Upper lobe of left lung (tissue), 6 donors: ENCODE measurements at regions not wholly inside any gene's neighbourhood (a gene's known extent, or its start where the extent isn't known, plus 50 kb on each side); places are given as distances from the start of the nearest gene placed in this dataset.
A peak's percentile ranks its signal among the peaks of the same experiment; 100 is the strongest.

ENCODE experiments used
- ATAC-seq, 2 donors: fragments of 200-7000 bp; cut with Tn5 transposase; one replicate each; pipeline ENCODE4 v1.9.1; 2022; ENCODE audit warnings: mild to moderate bottlenecking in 2 of 2, moderate library complexity in 2 of 2; ENCODE audit not compliant: low FRiP score in 2 of 2
- DNase-seq, 2 donors: peaks; one replicate each; pipeline ENCODE4 v3.0.0-alpha.2; 2019 to 2020
- H3K27ac ChIP-seq, 4 donors: fragments of 200-600 bp; sonication (generic); one replicate each; pipeline ENCODE4 v1.5.1; 2016 to 2019
- H3K27me3 ChIP-seq, 4 donors: fragments of 200-600 bp; sonication (generic); one replicate each; pipeline ENCODE4 v1.5.1; 2017 to 2019
- H3K36me3 ChIP-seq, 4 donors: fragments of 200-600 bp; sonication (generic); one replicate each; pipeline ENCODE4 v1.5.1; 2016 to 2019
- H3K4me1 ChIP-seq, 4 donors: fragments of 200-600 bp; sonication (generic); one replicate each; pipeline ENCODE4 v1.5.1; 2018 to 2019
- H3K4me3 ChIP-seq, 4 donors: fragments of 200-600 bp; sonication (generic); one replicate each; pipeline ENCODE4 v1.5.1; 2017 to 2019; ENCODE audit warnings: mild to moderate bottlenecking in 2 of 4, moderate library complexity in 1 of 4
- H3K9me3 ChIP-seq, 4 donors: fragments of 200-600 bp; sonication (generic); one replicate each; pipeline ENCODE4 v1.5.1; 2018 to 2019
- CTCF ChIP-seq, 6 experiments: fragments of 450-650 bp in 4 of 6; fragments of 200-600 bp in 2 of 6; sonication (generic) in 2 of 6; IDR thresholded peaks; one replicate each; pipeline ENCODE4 v1.5.1; 2016 to 2019; ENCODE audit warnings: antibody characterized with exemption in 6 of 6
- EP300 ChIP-seq, 4 donors: sonication (generic); formaldehyde crosslinking; IDR thresholded peaks; one replicate each; pipeline ENCODE4 v1.5.1; 2017; ENCODE audit warnings: antibody characterized with exemption in 4 of 4, control low read depth in 2 of 4
- POLR2A ChIP-seq, 4 donors: fragments of 450-650 bp; IDR thresholded peaks; one replicate each; pipeline ENCODE4 v1.5.1; 2016 to 2017; ENCODE audit warnings: antibody characterized with exemption in 4 of 4, mild to moderate bottlenecking in 2 of 4
- POLR2AphosphoS5 ChIP-seq, 2 donors: sonication (generic); formaldehyde crosslinking; IDR thresholded peaks; one replicate each; pipeline ENCODE4 v1.5.1; 2017; ENCODE audit warnings: antibody characterized with exemption in 2 of 2
- WGBS, 2 donors: methylation state at CpG; one replicate each; pipeline ENCODE4 v1.1.5; 2017 to 2018; 5-methylcytosine and 5-hydroxymethylcytosine counted together
- donor health status: DM: no; HTN: no; CAD: no; lungs with moderate emphysema.
- donor health status: DM: no; HTN: yes; CAD: no; lungs with severe emphysema.

GRCh38 chr7:42831006-42831717 lies 80.7 kb downstream of the C7orf25 start:
- no peak for DNase-seq
- H3K9me3 ChIP-seq, result no peaks in the 10 kb centered on the region
- WGBS, 2 donors, result 41 to 46% methylated on average over 6 of the region's 6 CpGs
- H3K4me3 ChIP-seq, result no peak overlapping the region
- H3K4me1 ChIP-seq, result peaks cover 8 to 31% (median 21%) of the 10 kb centered on the region in 4 donors
- peak in 1 of 2 donors; percentile 9 for ATAC-seq
- H3K27ac ChIP-seq, result no peak overlapping the region
- H3K27me3 ChIP-seq, result no peaks in the 10 kb centered on the region
- no peaks in the 10 kb centered on the region for H3K36me3 ChIP-seq
- no peak for TF ChIP-seq CTCF (IDR thresholded peaks at IDR 0.05)
- TF ChIP-seq POLR2A (IDR thresholded peaks at IDR 0.05), result no peak
- TF ChIP-seq POLR2AphosphoS5 (IDR thresholded peaks at IDR 0.05), result no peak
- no peak for TF ChIP-seq EP300 (IDR thresholded peaks at IDR 0.05)

GRCh38 chr7:42812779-42813178 lies 99.1 kb downstream of the C7orf25 start:
- H3K9me3 ChIP-seq, result peaks cover 0 to 9% (median 0%) of the 10 kb centered on the region in 4 donors
- no peak overlapping the region for H3K4me3 ChIP-seq
- no peak for DNase-seq
- H3K27me3 ChIP-seq, result no peaks in the 10 kb centered on the region
- H3K4me1 ChIP-seq, result no peaks in the 10 kb centered on the region
- no peak for ATAC-seq
- H3K27ac ChIP-seq, result no peak overlapping the region
- WGBS, 2 donors, result 90 to 96% methylated on average over 1 of the region's 1 CpG
- TF ChIP-seq EP300 (IDR thresholded peaks at IDR 0.05), result no peak
- TF ChIP-seq POLR2AphosphoS5 (IDR thresholded peaks at IDR 0.05), result no peak
- no peak for TF ChIP-seq POLR2A (IDR thresholded peaks at IDR 0.05)
- TF ChIP-seq CTCF (IDR thresholded peaks at IDR 0.05), result no peak
- no peaks in the 10 kb centered on the region for H3K36me3 ChIP-seq

GRCh38 chr7:42805601-42806000 lies 106.3 kb downstream of the C7orf25 start:
- H3K36me3 ChIP-seq, result no peaks in the 10 kb centered on the region
- ATAC-seq (no peak), DNase-seq (no peak)
- H3K27me3 ChIP-seq, result no peaks in the 10 kb centered on the region
- no peak overlapping the region for H3K4me3 ChIP-seq
- H3K27ac ChIP-seq, result no peak overlapping the region
- H3K9me3 ChIP-seq, result peaks cover 0 to 4% (median 0%) of the 10 kb centered on the region in 4 donors
- no peaks in the 10 kb centered on the region for H3K4me1 ChIP-seq
- WGBS, 2 donors, result 92 to 100% methylated on average over 1 to 2 of the region's 2 CpGs
- TF ChIP-seq EP300 (IDR thresholded peaks at IDR 0.05), result no peak
- TF ChIP-seq POLR2A (IDR thresholded peaks at IDR 0.05), result no peak
- no peak for TF ChIP-seq POLR2AphosphoS5 (IDR thresholded peaks at IDR 0.05)
- TF ChIP-seq CTCF (IDR thresholded peaks at IDR 0.05), result no peak

DNA sequence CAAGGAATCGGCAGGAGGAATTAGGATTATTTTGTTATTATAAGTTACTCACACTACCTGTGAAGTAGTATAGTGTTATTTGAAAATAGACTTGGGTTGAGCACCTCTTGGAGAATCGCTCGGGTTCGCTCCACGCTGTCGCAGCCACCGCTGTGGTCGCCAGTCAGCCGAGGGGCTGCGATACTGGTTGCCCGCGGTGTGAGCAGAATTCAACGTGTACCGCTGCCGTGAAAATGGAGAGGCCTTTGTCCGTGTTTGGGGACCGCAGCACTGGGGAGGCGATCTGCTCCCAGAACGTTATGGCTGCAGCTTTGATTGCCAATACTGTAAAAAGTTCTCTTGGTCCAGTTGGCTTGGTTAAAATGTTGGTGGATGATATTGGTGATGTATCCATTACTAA lies 117.2 kb downstream of the C7orf25 start:
- H3K36me3 ChIP-seq, result no peaks in the 10 kb centered on the region
- no peak for ATAC-seq
- DNase-seq, result peak in 1 of 2 donors; percentile 48
- H3K27me3 ChIP-seq, result no peaks in the 10 kb centered on the region
- H3K9me3 ChIP-seq, result no peaks in the 10 kb centered on the region
- no peak overlapping the region for H3K4me3 ChIP-seq
- no peaks in the 10 kb centered on the region for H3K4me1 ChIP-seq
- WGBS, 2 donors, result 92 to 96% methylated on average over 19 of the region's 19 CpGs
- TF ChIP-seq POLR2A (IDR thresholded peaks at IDR 0.05) (no peak), EP300 (IDR thresholded peaks at IDR 0.05) (no peak), POLR2AphosphoS5 (IDR thresholded peaks at IDR 0.05) (no peak), CTCF (IDR thresholded peaks at IDR 0.05) (no peak)
- H3K27ac ChIP-seq, result no peak overlapping the region

DNA sequence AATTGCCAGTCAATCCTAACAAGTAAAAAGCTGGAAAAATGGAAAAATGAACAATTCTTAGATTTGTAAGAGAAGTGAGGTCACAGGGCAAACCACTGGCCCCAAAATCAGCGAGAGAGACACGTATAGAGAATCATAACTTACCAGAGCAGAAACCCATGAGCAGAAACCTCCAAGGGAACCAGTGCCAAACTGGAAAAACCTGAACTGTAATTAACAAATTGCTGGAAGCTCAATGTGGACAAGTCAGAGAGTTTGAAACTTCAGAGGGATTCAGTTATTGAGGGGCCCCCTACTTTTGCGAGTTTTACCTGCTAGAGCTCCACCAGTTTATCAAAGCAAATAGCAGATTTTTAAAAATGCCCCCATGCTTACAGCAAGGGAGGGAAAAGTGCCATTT lies 119.0 kb downstream of the C7orf25 start:
- no peak for DNase-seq
- WGBS, 2 donors, result 79 to 91% methylated on average over 3 of the region's 3 CpGs
- Histone ChIP-seq H3K9me3 (no peaks in the 10 kb centered on the region), H3K27ac (no peak overlapping the region), H3K4me3 (no peak overlapping the region), H3K27me3 (no peaks in the 10 kb centered on the region), H3K4me1 (no peaks in the 10 kb centered on the region), H3K36me3 (no peaks in the 10 kb centered on the region)
- TF ChIP-seq POLR2AphosphoS5 (IDR thresholded peaks at IDR 0.05) (no peak), POLR2A (IDR thresholded peaks at IDR 0.05) (no peak), CTCF (IDR thresholded peaks at IDR 0.05) (no peak), EP300 (IDR thresholded peaks at IDR 0.05) (no peak)
- ATAC-seq, result no peak
